SJSA1 (cell line): ENCODE measurements at regions not wholly inside any gene's neighbourhood (a gene's known extent, or its start where the extent isn't known, plus 50 kb on each side); places are given as distances from the start of the nearest gene placed in this dataset.

ENCODE experiments used
- DNase-seq, 2 experiments: peaks; one replicate each; pipeline ENCODE4 v3.0.0-alpha.2; 2015 to 2020; ENCODE audit warnings: low spot score in 2 of 2, low read depth in 1 of 2
- H3K27ac ChIP-seq: fragments of 250-450 bp; sonication (Bioruptor Pico); 2 replicates; pipeline ENCODE4 v1.5.1; 2020; ENCODE audit warnings: mild to moderate bottlenecking, moderate library complexity
- H3K27me3 ChIP-seq: fragments of 250-450 bp; sonication (Bioruptor Pico); replicated peaks from 2 replicates; pipeline ENCODE4 v1.5.1; 2020; ENCODE audit warnings: mild to moderate bottlenecking, moderate library complexity
- H3K36me3 ChIP-seq: fragments of 250-450 bp; sonication (Bioruptor Pico); 2 replicates; pipeline ENCODE4 v1.5.1; 2020; ENCODE audit warnings: mild to moderate bottlenecking
- H3K4me1 ChIP-seq: fragments of 250-450 bp; sonication (Bioruptor Pico); replicated peaks from 2 replicates; pipeline ENCODE4 v1.6.1; 2021; ENCODE audit warnings: mild to moderate bottlenecking
- H3K4me3 ChIP-seq: fragments of 250-450 bp; sonication (Bioruptor Pico); 2 replicates; pipeline ENCODE4 v1.5.1; 2020; ENCODE audit warnings: mild to moderate bottlenecking
- H3K9me3 ChIP-seq: fragments of 250-450 bp; sonication (Bioruptor Pico); replicated peaks from 2 replicates; pipeline ENCODE4 v1.5.1; 2020; ENCODE audit warnings: mild to moderate bottlenecking

GRCh38 chr20:52889225-52889624 lies 82.9 kb upstream of the TSHZ2 start:
- H3K27ac ChIP-seq = no peak overlapping the region
- no peaks in the 10 kb centered on the region for H3K36me3 ChIP-seq
- H3K27me3 ChIP-seq = no peaks in the 10 kb centered on the region
- no peak overlapping the region for H3K4me3 ChIP-seq
- DNase-seq = no peak
- no peaks in the 10 kb centered on the region for H3K9me3 ChIP-seq
- no peaks in the 10 kb centered on the region for H3K4me1 ChIP-seq

GRCh38 chr20:52888096-52888495 lies 84.1 kb upstream of the TSHZ2 start:
- Histone ChIP-seq H3K27me3 (no peaks in the 10 kb centered on the region), H3K36me3 (no peaks in the 10 kb centered on the region), H3K27ac (no peak overlapping the region), H3K9me3 (no peaks in the 10 kb centered on the region), H3K4me3 (no peak overlapping the region), H3K4me1 (no peaks in the 10 kb centered on the region)
- no peak for DNase-seq

GRCh38 chr20:52880997-52881396 lies 91.2 kb upstream of the TSHZ2 start:
- Histone ChIP-seq H3K36me3 (no peaks in the 10 kb centered on the region), H3K4me3 (no peak overlapping the region), H3K27me3 (no peaks in the 10 kb centered on the region; the same call in 1 of the 2 replicates), H3K4me1 (no peaks in the 10 kb centered on the region), H3K9me3 (no peaks in the 10 kb centered on the region), H3K27ac (no peak overlapping the region)
- DNase-seq = no peak

GRCh38 chr20:52880259-52880658 lies 91.9 kb upstream of the TSHZ2 start:
- H3K36me3 ChIP-seq = no peaks in the 10 kb centered on the region
- no peak overlapping the region for H3K4me3 ChIP-seq
- no peak for DNase-seq
- H3K27me3 ChIP-seq = no peaks in the 10 kb centered on the region; the same call in 1 of the 2 replicates
- no peaks in the 10 kb centered on the region for H3K9me3 ChIP-seq
- H3K27ac ChIP-seq = no peak overlapping the region
- no peaks in the 10 kb centered on the region for H3K4me1 ChIP-seq

GRCh38 chr20:52874241-52874640 lies 97.9 kb upstream of the TSHZ2 start:
- Histone ChIP-seq H3K4me3 (no peak overlapping the region), H3K27ac (no peak overlapping the region), H3K9me3 (no peaks in the 10 kb centered on the region), H3K27me3 (no peaks in the 10 kb centered on the region; the same call in 1 of the 2 replicates), H3K4me1 (no peaks in the 10 kb centered on the region), H3K36me3 (no peaks in the 10 kb centered on the region)
- no peak for DNase-seq

GRCh38 chr20:52869698-52870501 lies 102.3 kb upstream of the TSHZ2 start:
- Histone ChIP-seq H3K4me1 (no peaks in the 10 kb centered on the region), H3K36me3 (no peaks in the 10 kb centered on the region), H3K27ac (no peak overlapping the region), H3K4me3 (no peak overlapping the region), H3K27me3 (no peaks in the 10 kb centered on the region), H3K9me3 (no peaks in the 10 kb centered on the region)
- DNase-seq = no peak

GRCh38 chr20:52869276-52869675 lies 102.9 kb upstream of the TSHZ2 start:
- no peak for DNase-seq
- Histone ChIP-seq H3K4me3 (no peak overlapping the region), H3K27me3 (no peaks in the 10 kb centered on the region), H3K27ac (no peak overlapping the region), H3K9me3 (no peaks in the 10 kb centered on the region), H3K36me3 (no peaks in the 10 kb centered on the region), H3K4me1 (no peaks in the 10 kb centered on the region)

- DNase-seq = no peak
- Histone ChIP-seq H3K27me3 (no peaks in the 10 kb centered on the region), H3K36me3 (no peaks in the 10 kb centered on the region), H3K4me1 (no peaks in the 10 kb centered on the region), H3K9me3 (no peaks in the 10 kb centered on the region), H3K4me3 (no peak overlapping the region), H3K27ac (no peak overlapping the region)
These were observed 104.9 kb upstream of the TSHZ2 start for GRCh38 chr20:52867305-52867704.

- no peaks in the 10 kb centered on the region for H3K27me3 ChIP-seq
- H3K4me1 ChIP-seq = no peaks in the 10 kb centered on the region
- no peak overlapping the region for H3K27ac ChIP-seq
- no peaks in the 10 kb centered on the region for H3K36me3 ChIP-seq
- no peak overlapping the region for H3K4me3 ChIP-seq
- DNase-seq = no peak
- no peaks in the 10 kb centered on the region for H3K9me3 ChIP-seq
These were observed 107.1 kb upstream of the TSHZ2 start for GRCh38 chr20:52864916-52865605.

GRCh38 chr20:52859156-52859876 lies 112.8 kb upstream of the TSHZ2 start:
- H3K36me3 ChIP-seq = no peaks in the 10 kb centered on the region
- no peak overlapping the region for H3K27ac ChIP-seq
- no peaks in the 10 kb centered on the region for H3K4me1 ChIP-seq
- no peak overlapping the region for H3K4me3 ChIP-seq
- H3K27me3 ChIP-seq = no peaks in the 10 kb centered on the region
- H3K9me3 ChIP-seq = no peaks in the 10 kb centered on the region
- DNase-seq = no peak

- Histone ChIP-seq H3K9me3 (no peaks in the 10 kb centered on the region), H3K27ac (no peak overlapping the region), H3K36me3 (no peaks in the 10 kb centered on the region), H3K4me1 (no peaks in the 10 kb centered on the region; the same call in 1 of the 2 replicates), H3K27me3 (no peaks in the 10 kb centered on the region; the same call in 1 of the 2 replicates), H3K4me3 (no peak overlapping the region)
- DNase-seq = no peak
These were observed 119.4 kb upstream of the TSHZ2 start for GRCh38 chr20:52852714-52853113.

- Histone ChIP-seq H3K4me1 (peaks cover 11% of the 10 kb centered on the region), H3K9me3 (no peaks in the 10 kb centered on the region), H3K27ac (no peak overlapping the region), H3K27me3 (no peaks in the 10 kb centered on the region; the same call in 1 of the 2 replicates), H3K4me3 (no peak overlapping the region), H3K36me3 (no peaks in the 10 kb centered on the region)
- no peak for DNase-seq
These were observed 124.3 kb upstream of the TSHZ2 start for GRCh38 chr20:52847731-52848359.

GRCh38 chr20:52847029-52847660 lies 125.0 kb upstream of the TSHZ2 start:
- no peaks in the 10 kb centered on the region; the same call in 1 of the 2 replicates for H3K27me3 ChIP-seq
- 0 out of 2 replicates have a peak overlapping the region, but pooled peaks have one; percentile 12 for H3K27ac ChIP-seq
- H3K36me3 ChIP-seq = no peaks in the 10 kb centered on the region
- peak; percentile 43 to 65 for DNase-seq
- H3K9me3 ChIP-seq = no peaks in the 10 kb centered on the region
- peaks cover 11% of the 10 kb centered on the region for H3K4me1 ChIP-seq
- H3K4me3 ChIP-seq = no peak overlapping the region
